Lung (tissue), 11 donors: ENCODE measurements at regions not wholly inside any gene's neighbourhood (a gene's known extent, or its start where the extent isn't known, plus 50 kb on each side); places are given as distances from the start of the nearest gene placed in this dataset.
A peak's percentile ranks its signal among the peaks of the same experiment; 100 is the strongest.

Experiments
- ATAC-seq: fragments of 200-7000 bp; cut with Tn5 transposase; one replicate; pipeline ENCODE4 v1.9.1; 2020; ENCODE audit warnings: moderate number of reproducible peaks; ENCODE audit not compliant: insufficient read depth, low FRiP score
- DNase-seq, 3 donors: peaks; one replicate each; pipeline ENCODE4 v3.0.0-alpha.2; 2013 to 2017
- H3K27ac ChIP-seq, 2 donors: one replicate each; pipeline ENCODE4 v1.5.1; 2013; ENCODE audit warnings: mild to moderate bottlenecking in 2 of 2, moderate library complexity in 2 of 2, control low read depth in 1 of 2, inconsistent platforms in 1 of 2, low read depth in 1 of 2, low read length in 1 of 2
- H3K27me3 ChIP-seq, 3 donors: one replicate each; pipeline ENCODE4 v1.5.1; 2013; ENCODE audit warnings: low read length in 2 of 3; ENCODE audit not compliant: control insufficient read depth in 3 of 3, insufficient read depth in 3 of 3
- H3K36me3 ChIP-seq, 4 donors: one replicate each; pipeline ENCODE4 v1.5.1; 2013; ENCODE audit warnings: low read length in 4 of 4, mild to moderate bottlenecking in 1 of 4, moderate library complexity in 1 of 4; ENCODE audit not compliant: control insufficient read depth in 4 of 4, insufficient read depth in 4 of 4
- H3K4me1 ChIP-seq, 5 donors: one replicate each; pipeline ENCODE4 v1.5.1; 2013; ENCODE audit warnings: low read length in 5 of 5, mild to moderate bottlenecking in 2 of 5, moderate library complexity in 1 of 5; ENCODE audit not compliant: control insufficient read depth in 5 of 5, insufficient read depth in 5 of 5
- H3K4me3 ChIP-seq: one replicate; pipeline ENCODE4 v1.5.1; 2013; ENCODE audit warnings: mild to moderate bottlenecking, control low read depth, moderate library complexity
- H3K9ac ChIP-seq, 2 donors: one replicate each; pipeline ENCODE4 v1.5.1; 2013; ENCODE audit warnings: low read length in 2 of 2, control low read depth in 1 of 2; ENCODE audit not compliant: insufficient read depth in 1 of 2
- H3K9me3 ChIP-seq, 4 donors: one replicate each; pipeline ENCODE4 v1.5.1; 2013; ENCODE audit warnings: low read length in 3 of 4, mild to moderate bottlenecking in 1 of 4, moderate library complexity in 1 of 4; ENCODE audit not compliant: control insufficient read depth in 4 of 4, insufficient read depth in 3 of 4
- CTCF ChIP-seq: IDR thresholded peaks from 2 replicates; pipeline ENCODE4 v1.5.1; 2012; ENCODE audit warnings: mild to moderate bottlenecking; ENCODE audit errors: control extremely low read depth, extremely low read depth
- WGBS, 2 donors: extraction: QIAGEN DNeasy Blood & Tissue Kit; methylation state at CpG; one replicate each; pipeline ENCODE4 v1.1.7; 2013; 5-methylcytosine and 5-hydroxymethylcytosine counted together
- donor health status: control.
- donor health status: control.
- donor health status: Bipolar disorder and iron deficiency.
- donor health status: healthy.
- donor health status: DM: yes; HTN: yes; CAD: no.

DNA sequence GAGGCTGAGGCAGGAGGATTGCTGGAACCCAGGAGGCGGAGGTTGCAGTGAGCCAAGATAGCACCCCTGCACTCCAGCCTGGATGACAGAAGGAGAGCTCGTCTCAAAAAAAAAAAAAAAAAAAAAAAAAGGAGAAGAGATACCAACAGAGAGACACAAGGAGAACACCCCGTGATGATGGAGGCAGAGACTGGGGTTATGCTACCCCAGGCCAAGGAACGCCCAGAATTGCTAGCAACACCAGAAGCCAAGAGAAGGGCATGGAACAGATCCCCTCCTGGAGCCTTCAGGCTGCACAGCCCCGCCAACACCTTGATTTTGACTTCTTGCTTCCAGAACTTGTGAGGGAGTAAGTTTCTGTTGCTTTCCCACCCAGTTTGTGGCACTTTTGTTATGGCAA, 148.0 kb upstream of the FOXN3 start:
- H3K27me3 ChIP-seq = no peaks in the 10 kb centered on the region
- H3K9me3 ChIP-seq = no peaks in the 10 kb centered on the region
- ATAC-seq (no peak), DNase-seq (no peak)
- peak overlapping the region in 1 of 2 donors; percentile 18 for H3K27ac ChIP-seq
- no peak for TF ChIP-seq CTCF
- no peak overlapping the region for H3K4me3 ChIP-seq
- 83 to 90% methylated on average over 5 of the region's 5 CpGs for WGBS, 2 donors
- no peak overlapping the region for H3K9ac ChIP-seq
- no peaks in the 10 kb centered on the region for H3K36me3 ChIP-seq
- H3K4me1 ChIP-seq = peaks cover 0 to 3% (median 0%) of the 10 kb centered on the region in 5 donors

- 67% methylated on average over 12 of the region's 12 CpGs for WGBS, 2 donors
Measured at GRCh38 chr14:89564286-89564957, 147.4 kb upstream of the FOXN3 start.

GRCh38 chr14:89563471-89563870, 146.4 kb upstream of the FOXN3 start:
- H3K36me3 ChIP-seq = no peaks in the 10 kb centered on the region
- TF ChIP-seq CTCF = no peak
- H3K9ac ChIP-seq = no peak overlapping the region
- no peak overlapping the region for H3K27ac ChIP-seq
- 75 to 77% methylated on average over 1 of the region's 1 CpG for WGBS, 2 donors
- H3K9me3 ChIP-seq = no peaks in the 10 kb centered on the region
- no peak for DNase-seq
- no peak overlapping the region for H3K4me3 ChIP-seq
- peaks cover 0 to 3% (median 0%) of the 10 kb centered on the region in 5 donors for H3K4me1 ChIP-seq
- no peaks in the 10 kb centered on the region for H3K27me3 ChIP-seq
- no peak for ATAC-seq

More at GRCh38 chr14:89564286-89564957, 147.4 kb upstream of the FOXN3 start:
- H3K4me3 ChIP-seq = no peak overlapping the region
- no peak for TF ChIP-seq CTCF
- H3K27ac ChIP-seq = peak overlapping the region in 1 of 2 donors; percentile 18
- DNase-seq (no peak), ATAC-seq (no peak)
- H3K27me3 ChIP-seq = no peaks in the 10 kb centered on the region
- H3K9ac ChIP-seq = no peak overlapping the region
- no peaks in the 10 kb centered on the region for H3K9me3 ChIP-seq
- no peaks in the 10 kb centered on the region for H3K36me3 ChIP-seq
- peaks cover 0 to 3% (median 0%) of the 10 kb centered on the region in 5 donors for H3K4me1 ChIP-seq
